OCI-LY1 (cell line): ENCODE measurements at regions not wholly inside any gene's neighbourhood (a gene's known extent, or its start where the extent isn't known, plus 50 kb on each side); places are given as distances from the start of the nearest gene placed in this dataset.

Source experiments
- H2AFZ ChIP-seq: fragments of 200-600 bp; sonication (generic), shearing (Covaris generic); 2 replicates; pipeline ENCODE4 v1.6.0; 2014; ENCODE audit warnings: antibody characterized with exemption, mild to moderate bottlenecking, low read length
- H3F3A ChIP-seq: fragments of 200-600 bp; sonication (generic), shearing (Covaris generic); 2 replicates; pipeline ENCODE4 v1.6.0; 2014; ENCODE audit warnings: mild to moderate bottlenecking, antibody characterized with exemption, low read length, moderate library complexity; ENCODE audit not compliant: insufficient read depth
- H3K27ac ChIP-seq: fragments of 200-600 bp; sonication (generic); 2 replicates; pipeline ENCODE4 v1.5.1; 2014; ENCODE audit warnings: low read length, mixed run types, mild to moderate bottlenecking, low read depth; ENCODE audit not compliant: poor library complexity, severe bottlenecking
- H3K27me3 ChIP-seq: fragments of 200-600 bp; sonication (generic); 2 replicates; pipeline ENCODE4 v1.6.0; 2014; ENCODE audit warnings: antibody characterized with exemption, mild to moderate bottlenecking, low read length, moderate library complexity; ENCODE audit not compliant: insufficient read depth
- H3K36me3 ChIP-seq: fragments of 200-600 bp; sonication (generic); 2 replicates; pipeline ENCODE4 v1.6.1; 2014; ENCODE audit warnings: mild to moderate bottlenecking, antibody characterized with exemption, low read length, moderate library complexity, mixed read lengths; ENCODE audit not compliant: insufficient read depth
- H3K4me1 ChIP-seq: fragments of 200-600 bp; sonication (generic); 2 replicates; pipeline ENCODE4 v1.5.1; 2014; ENCODE audit warnings: mild to moderate bottlenecking, low read length, moderate library complexity; ENCODE audit not compliant: insufficient read depth, severe bottlenecking
- H3K4me2 ChIP-seq: fragments of 200-600 bp; sonication (generic), shearing (Covaris generic); 2 replicates; pipeline ENCODE4 v1.6.1; 2014; ENCODE audit warnings: low read length
- H3K4me3 ChIP-seq: fragments of 200-600 bp; sonication (generic); 2 replicates; pipeline ENCODE4 v1.5.1; 2014; ENCODE audit warnings: low read length, low read depth, mild to moderate bottlenecking, mixed read lengths; ENCODE audit not compliant: poor library complexity, severe bottlenecking
- H3K79me2 ChIP-seq: fragments of 200-600 bp; shearing (Covaris generic); 2 replicates; pipeline ENCODE4 v1.6.1; 2016; ENCODE audit warnings: mixed run types, low read length, mixed read lengths; ENCODE audit not compliant: insufficient read depth
- H3K9ac ChIP-seq: fragments of 200-600 bp; sonication (generic), shearing (Covaris generic); 2 replicates; pipeline ENCODE4 v1.6.1; 2014; ENCODE audit warnings: mild to moderate bottlenecking, low read length, mixed read lengths
- H3K9me2 ChIP-seq: fragments of 200-600 bp; sonication (generic), shearing (Covaris generic); 2 replicates; pipeline ENCODE4 v1.6.1; 2014; ENCODE audit warnings: low read depth, mild to moderate bottlenecking, low read length, mixed read lengths
- H3K9me3 ChIP-seq: fragments of 200-600 bp; shearing (Covaris generic); 2 replicates; pipeline ENCODE4 v1.6.1; 2014; ENCODE audit warnings: low read length, mixed read lengths
- H4K20me1 ChIP-seq: fragments of 200-600 bp; sonication (generic), shearing (Covaris generic); 2 replicates; pipeline ENCODE4 v1.6.0; 2016; ENCODE audit warnings: mild to moderate bottlenecking, low read length; ENCODE audit not compliant: insufficient read depth
- EZH2 ChIP-seq: fragments of 200-600 bp; sonication (generic), shearing (Covaris generic); IDR thresholded peaks from 2 replicates; pipeline ENCODE4 v1.8.0; 2017; ENCODE audit warnings: borderline replicate concordance, mixed run types, mild to moderate bottlenecking, antibody characterized with exemption, low read length, moderate library complexity, mixed read lengths
- TF ChIP-seq, protein P1 (sequence below): fragments of 200-600 bp; sonication (generic), shearing (Covaris generic); IDR thresholded peaks from 2 replicates; pipeline ENCODE4 v1.5.1; 2017; ENCODE audit warnings: mild to moderate bottlenecking, antibody characterized with exemption, low read length, moderate library complexity, mixed read lengths

DNA sequence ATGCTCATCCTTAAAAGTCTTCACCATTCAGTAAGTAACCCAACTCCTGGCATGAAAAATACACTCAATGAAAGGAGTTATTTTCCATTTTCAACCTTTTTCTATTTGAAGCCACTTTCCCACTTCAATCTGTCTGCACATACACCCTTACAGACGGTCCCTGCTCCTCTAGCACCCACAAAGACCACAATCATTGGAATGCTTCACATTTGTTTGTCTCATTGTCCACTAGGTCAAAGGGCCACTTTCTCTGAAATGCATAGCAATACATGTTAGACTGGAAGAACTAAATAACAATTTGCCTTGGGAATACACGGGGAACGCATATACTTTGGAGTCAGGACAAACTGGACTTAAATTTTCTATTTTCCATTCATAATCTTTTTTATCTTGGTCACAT, 487.1 kb upstream of the C1orf87 start:
- H3K27me3 ChIP-seq, result no peaks in the 10 kb centered on the region
- no peak overlapping the region for H3K4me2 ChIP-seq
- H3K9me2 ChIP-seq, result no peaks in the 10 kb centered on the region
- no peaks in the 10 kb centered on the region for H3K36me3 ChIP-seq
- TF ChIP-seq EZH2, result no peak
- H3K79me2 ChIP-seq, result no peaks in the 10 kb centered on the region
- H3K27ac ChIP-seq, result no peak overlapping the region
- H3K4me3 ChIP-seq, result no peak overlapping the region
- H2AFZ ChIP-seq, result no peak overlapping the region
- H3K9ac ChIP-seq, result no peak overlapping the region
- no peaks in the 10 kb centered on the region for H3K4me1 ChIP-seq
- H3F3A ChIP-seq, result no peaks in the 10 kb centered on the region
- no peaks in the 10 kb centered on the region for H4K20me1 ChIP-seq
- no peaks in the 10 kb centered on the region for H3K9me3 ChIP-seq

DNA sequence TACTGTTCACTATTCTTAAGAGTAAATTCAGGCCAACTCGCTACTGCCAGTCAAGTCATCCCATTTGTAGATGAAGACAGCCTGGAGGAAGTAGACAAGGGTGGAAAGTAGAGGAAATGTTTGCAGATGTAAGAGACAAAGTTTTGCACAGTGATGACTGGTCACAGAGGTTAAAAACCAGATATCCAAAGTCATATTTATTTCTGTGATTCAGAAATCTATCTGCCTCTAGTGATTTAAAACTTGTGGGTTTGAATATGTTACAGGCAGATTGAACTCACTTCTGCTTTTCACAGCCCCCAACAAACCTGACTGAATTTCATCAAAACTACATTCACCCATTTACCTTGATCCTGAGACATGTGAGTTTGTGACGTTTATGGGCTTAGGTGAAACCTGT, 484.7 kb upstream of the C1orf87 start:
- H4K20me1 ChIP-seq, result no peaks in the 10 kb centered on the region
- no peak overlapping the region for H3K4me3 ChIP-seq
- no peak overlapping the region for H3K27ac ChIP-seq
- no peaks in the 10 kb centered on the region for H3K4me1 ChIP-seq
- H3K9me3 ChIP-seq, result no peaks in the 10 kb centered on the region
- no peak overlapping the region for H3K9ac ChIP-seq
- H3K36me3 ChIP-seq, result no peaks in the 10 kb centered on the region
- no peaks in the 10 kb centered on the region for H3F3A ChIP-seq
- H3K79me2 ChIP-seq, result no peaks in the 10 kb centered on the region
- H2AFZ ChIP-seq, result no peak overlapping the region
- no peaks in the 10 kb centered on the region for H3K27me3 ChIP-seq
- no peak overlapping the region for H3K4me2 ChIP-seq
- TF ChIP-seq EZH2, result no peak
- TF ChIP-seq, protein P1, sequence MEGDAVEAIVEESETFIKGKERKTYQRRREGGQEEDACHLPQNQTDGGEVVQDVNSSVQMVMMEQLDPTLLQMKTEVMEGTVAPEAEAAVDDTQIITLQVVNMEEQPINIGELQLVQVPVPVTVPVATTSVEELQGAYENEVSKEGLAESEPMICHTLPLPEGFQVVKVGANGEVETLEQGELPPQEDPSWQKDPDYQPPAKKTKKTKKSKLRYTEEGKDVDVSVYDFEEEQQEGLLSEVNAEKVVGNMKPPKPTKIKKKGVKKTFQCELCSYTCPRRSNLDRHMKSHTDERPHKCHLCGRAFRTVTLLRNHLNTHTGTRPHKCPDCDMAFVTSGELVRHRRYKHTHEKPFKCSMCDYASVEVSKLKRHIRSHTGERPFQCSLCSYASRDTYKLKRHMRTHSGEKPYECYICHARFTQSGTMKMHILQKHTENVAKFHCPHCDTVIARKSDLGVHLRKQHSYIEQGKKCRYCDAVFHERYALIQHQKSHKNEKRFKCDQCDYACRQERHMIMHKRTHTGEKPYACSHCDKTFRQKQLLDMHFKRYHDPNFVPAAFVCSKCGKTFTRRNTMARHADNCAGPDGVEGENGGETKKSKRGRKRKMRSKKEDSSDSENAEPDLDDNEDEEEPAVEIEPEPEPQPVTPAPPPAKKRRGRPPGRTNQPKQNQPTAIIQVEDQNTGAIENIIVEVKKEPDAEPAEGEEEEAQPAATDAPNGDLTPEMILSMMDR, result no peak
- no peaks in the 10 kb centered on the region for H3K9me2 ChIP-seq

DNA sequence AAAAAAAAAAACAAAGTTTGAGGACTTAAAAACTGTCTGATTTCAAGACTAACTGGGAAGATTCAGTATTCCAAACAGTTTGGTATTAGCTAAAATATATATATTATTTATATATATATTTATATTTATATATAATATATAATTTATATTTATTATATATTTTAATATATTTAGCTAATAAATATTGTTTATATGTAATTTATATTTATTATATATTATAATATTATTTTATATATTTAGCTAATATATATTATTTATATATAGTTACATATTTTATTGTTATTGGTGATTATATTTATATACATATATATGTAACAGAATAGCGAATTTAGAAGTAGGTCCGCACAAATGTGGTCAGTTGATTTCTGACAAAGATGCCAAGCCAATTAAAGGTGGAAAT, 480.2 kb upstream of the C1orf87 start:
- Histone ChIP-seq H3K27ac (no peak overlapping the region), H3K9me3 (no peaks in the 10 kb centered on the region), H2AFZ (no peak overlapping the region), H3K4me1 (no peaks in the 10 kb centered on the region), H3K4me2 (no peak overlapping the region), H3K9ac (no peak overlapping the region), H3K79me2 (no peaks in the 10 kb centered on the region), H3K36me3 (no peaks in the 10 kb centered on the region), H3F3A (no peaks in the 10 kb centered on the region), H3K27me3 (no peaks in the 10 kb centered on the region), H4K20me1 (no peaks in the 10 kb centered on the region), H3K4me3 (no peak overlapping the region), H3K9me2 (no peaks in the 10 kb centered on the region)
- TF ChIP-seq, protein P1, result no peak

DNA sequence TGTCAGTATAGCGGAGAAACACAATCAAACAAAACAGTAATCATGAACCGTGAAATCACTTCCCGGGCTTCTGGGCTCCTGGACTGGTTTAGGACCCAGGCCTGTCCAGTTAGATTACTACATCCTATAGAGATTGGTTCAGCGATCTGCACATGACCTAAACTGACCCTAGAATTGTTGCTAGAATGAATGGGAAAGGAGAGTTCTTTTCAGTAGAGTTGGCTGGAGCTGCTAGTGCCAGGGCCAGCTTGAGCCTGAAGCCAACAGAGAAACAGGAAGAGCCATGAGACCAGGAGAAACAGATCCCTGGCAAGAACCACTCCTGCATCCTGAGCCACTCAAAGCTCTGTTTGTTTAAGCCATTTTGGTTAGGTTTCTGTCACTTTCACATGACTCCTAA, 474.3 kb upstream of the C1orf87 start:
- no peaks in the 10 kb centered on the region for H3F3A ChIP-seq
- H3K27ac ChIP-seq, result no peak overlapping the region
- no peaks in the 10 kb centered on the region for H3K9me3 ChIP-seq
- no peaks in the 10 kb centered on the region for H3K4me1 ChIP-seq
- H3K4me2 ChIP-seq, result no peak overlapping the region
- H3K79me2 ChIP-seq, result no peaks in the 10 kb centered on the region
- TF ChIP-seq, protein P1, result no peak
- TF ChIP-seq EZH2, result no peak
- no peak overlapping the region for H3K4me3 ChIP-seq
- H3K27me3 ChIP-seq, result no peaks in the 10 kb centered on the region
- no peaks in the 10 kb centered on the region for H4K20me1 ChIP-seq
- no peaks in the 10 kb centered on the region for H3K9me2 ChIP-seq
- H3K36me3 ChIP-seq, result no peaks in the 10 kb centered on the region
- no peak overlapping the region for H3K9ac ChIP-seq
- no peak overlapping the region for H2AFZ ChIP-seq
